ENCODE measurements at regions not wholly inside any gene's neighbourhood (a gene's known extent, or its start where the extent isn't known, plus 50 kb on each side); places are given as distances from the start of the nearest gene placed in this dataset.

- TF ChIP-seq YY1 (IDR thresholded peaks at IDR 0.05; ENCODE audit: low read depth), result no peak
- TF ChIP-seq RAD21 (IDR thresholded peaks at IDR 0.05; ENCODE audit: low read depth), result no peak
Measured at GRCh38 chr6:148068437-148069061, 274.1 kb upstream of the SASH1 start.

GRCh38 chr6:148069256-148069655 is 273.4 kb upstream of the SASH1 start:
- TF ChIP-seq CREB1 (IDR thresholded peaks at IDR 0.05; ENCODE audit: low read depth) (no peak), USF1 (IDR thresholded peaks at IDR 0.05) (no peak), FOXM1 (IDR thresholded peaks at IDR 0.05; ENCODE audit: borderline replicate concordance, low read depth) (no peak), CEBPB (IDR thresholded peaks at IDR 0.05) (no peak), TCF12 (IDR thresholded peaks at IDR 0.05; ENCODE audit: low read depth) (no peak), EGR1 (IDR thresholded peaks at IDR 0.05) (no peak), MAX (IDR thresholded peaks at IDR 0.05) (no peak), YY1 (IDR thresholded peaks at IDR 0.05; ENCODE audit: low read depth) (no peak), ZBTB7A (IDR thresholded peaks at IDR 0.05; ENCODE audit: low read depth) (no peak), TAF1 (IDR thresholded peaks at IDR 0.05; ENCODE audit: low read depth) (no peak), TEAD4 (IDR thresholded peaks at IDR 0.05) (no peak), REST (IDR thresholded peaks at IDR 0.05; ENCODE audit: low read depth) (no peak)

- TF ChIP-seq CREB1 (IDR thresholded peaks at IDR 0.05; ENCODE audit: low read depth) (no peak), TAF1 (IDR thresholded peaks at IDR 0.05; ENCODE audit: low read depth) (no peak), CEBPB (IDR thresholded peaks at IDR 0.05) (no peak), YY1 (IDR thresholded peaks at IDR 0.05; ENCODE audit: low read depth) (no peak), RAD21 (IDR thresholded peaks at IDR 0.05; ENCODE audit: low read depth) (no peak), NFIC (IDR thresholded peaks at IDR 0.05) (no peak), REST (IDR thresholded peaks at IDR 0.05; ENCODE audit: low read depth) (no peak), ZBTB7A (IDR thresholded peaks at IDR 0.05; ENCODE audit: low read depth) (no peak), EP300 (IDR thresholded peaks at IDR 0.05; ENCODE audit: borderline replicate concordance) (no peak)
Measured at GRCh38 chr6:148074291-148074690, 268.3 kb upstream of the SASH1 start.

- TF ChIP-seq EP300 (IDR thresholded peaks at IDR 0.05; ENCODE audit: borderline replicate concordance) (no peak), USF1 (IDR thresholded peaks at IDR 0.05) (no peak), TEAD4 (IDR thresholded peaks at IDR 0.05) (no peak), YY1 (IDR thresholded peaks at IDR 0.05; ENCODE audit: low read depth) (no peak), TCF12 (IDR thresholded peaks at IDR 0.05; ENCODE audit: low read depth) (no peak), CEBPB (IDR thresholded peaks at IDR 0.05) (no peak), TAF1 (IDR thresholded peaks at IDR 0.05; ENCODE audit: low read depth) (no peak), FOXM1 (IDR thresholded peaks at IDR 0.05; ENCODE audit: borderline replicate concordance, low read depth) (no peak), REST (IDR thresholded peaks at IDR 0.05; ENCODE audit: low read depth) (no peak), ZBTB7A (IDR thresholded peaks at IDR 0.05; ENCODE audit: low read depth) (no peak)
Measured at GRCh38 chr6:148074738-148075137, 267.9 kb upstream of the SASH1 start.

- no peak for TF ChIP-seq FOXM1 (IDR thresholded peaks at IDR 0.05; ENCODE audit: borderline replicate concordance, low read depth)
- TF ChIP-seq TCF12 (IDR thresholded peaks at IDR 0.05; ENCODE audit: low read depth), result no peak
- no peak for TF ChIP-seq YY1 (IDR thresholded peaks at IDR 0.05; ENCODE audit: low read depth)
- no peak for TF ChIP-seq EP300 (IDR thresholded peaks at IDR 0.05; ENCODE audit: borderline replicate concordance)
- TF ChIP-seq TEAD4 (IDR thresholded peaks at IDR 0.05), result no peak
Measured at GRCh38 chr6:148075352-148075751, 267.3 kb upstream of the SASH1 start.

All from Ishikawa (cell line).